ENCODE measurements at regions not wholly inside any gene's neighbourhood (a gene's known extent, or its start where the extent isn't known, plus 50 kb on each side); places are given as distances from the start of the nearest gene placed in this dataset.
"Not testable (repeated sequence)": the region's sequence is repeated elsewhere in the genome, so short reads cannot be mapped to it uniquely, and the experiment has no call there.

GRCh38 chr7:132001146-132001545, 444.7 kb upstream of the PODXL start:
- peaks cover 22% of the 10 kb centered on the region for H3K27me3 ChIP-seq (replicated peaks; ENCODE audit: insufficient read depth, low read depth, low read length, poor library complexity)
- H3K27ac ChIP-seq (ENCODE audit: low read depth, low read length, poor library complexity, severe bottlenecking): no peak overlapping the region
- TF ChIP-seq EZH2 (IDR thresholded peaks at IDR 0.05; ENCODE audit: borderline replicate concordance, low read depth, low read length, poor library complexity, severe bottlenecking): no peak
- TF ChIP-seq CTCF (conservative IDR thresholded peaks at IDR 0.05; ENCODE audit: low read depth, low read length): no peak
- H3K4me3 ChIP-seq (ENCODE audit: low read depth, low read length, poor library complexity, severe bottlenecking): no peak overlapping the region
- ChIA-PET POLR2A (ENCODE audit: low non-redundant PET) (no interaction called here), CTCF (no interaction called here)
- intact Hi-C loops (cut with micrococcal nuclease; ENCODE audit: unreplicated experiment): no loop called here
- no peaks in the 10 kb centered on the region for H3K36me3 ChIP-seq (ENCODE audit: insufficient read depth, low read length, poor library complexity, severe bottlenecking)
- no peak for DNase-seq (ENCODE audit: low spot score)
- H3K4me1 ChIP-seq (ENCODE audit: insufficient read depth, low read length, poor library complexity, severe bottlenecking): no peaks in the 10 kb centered on the region
- no TSS peak for BruUV-seq (replicated peaks)
- no peaks in the 10 kb centered on the region for H3K9me3 ChIP-seq (ENCODE audit: low read depth, low read length, poor library complexity, severe bottlenecking)

GRCh38 chr7:131999193-131999592, 442.8 kb upstream of the PODXL start:
- ChIA-PET CTCF (no interaction called here), POLR2A (ENCODE audit: low non-redundant PET) (interaction anchor here (0.6 kb wide), 1 partner anchor 1046 kb away, joined by 3 read pairs; no protein-coding TSS in a partner anchor)
- H3K4me3 ChIP-seq (ENCODE audit: low read depth, low read length, poor library complexity, severe bottlenecking): no peak overlapping the region
- no peaks in the 10 kb centered on the region for H3K4me1 ChIP-seq (ENCODE audit: insufficient read depth, low read length, poor library complexity, severe bottlenecking)
- TF ChIP-seq EZH2 (IDR thresholded peaks at IDR 0.05; ENCODE audit: borderline replicate concordance, low read depth, low read length, poor library complexity, severe bottlenecking) (no peak), CTCF (conservative IDR thresholded peaks at IDR 0.05; ENCODE audit: low read depth, low read length) (no peak)
- H3K27ac ChIP-seq (ENCODE audit: low read depth, low read length, poor library complexity, severe bottlenecking): no peak overlapping the region
- no peak for DNase-seq (ENCODE audit: low spot score)
- H3K27me3 ChIP-seq (replicated peaks; ENCODE audit: insufficient read depth, low read depth, low read length, poor library complexity): peaks cover 26% of the 10 kb centered on the region
- H3K36me3 ChIP-seq (ENCODE audit: insufficient read depth, low read length, poor library complexity, severe bottlenecking): no peaks in the 10 kb centered on the region
- no peaks in the 10 kb centered on the region for H3K9me3 ChIP-seq (ENCODE audit: low read depth, low read length, poor library complexity, severe bottlenecking)
- BruUV-seq (replicated peaks): no TSS peak
- intact Hi-C loops (cut with micrococcal nuclease; ENCODE audit: unreplicated experiment): no loop called here

- intact Hi-C loops (cut with micrococcal nuclease; ENCODE audit: unreplicated experiment): no loop called here
- TF ChIP-seq CTCF (conservative IDR thresholded peaks at IDR 0.05; ENCODE audit: low read depth, low read length) (no peak), EZH2 (IDR thresholded peaks at IDR 0.05; ENCODE audit: borderline replicate concordance, low read depth, low read length, poor library complexity, severe bottlenecking) (no peak)
These were observed 438.9 kb upstream of the PODXL start for GRCh38 chr7:131995324-131995723.

GRCh38 chr7:131981069-131981468, 424.6 kb upstream of the PODXL start:
- POLR2A ChIA-PET (ENCODE audit: low non-redundant PET); intact Hi-C loops (cut with micrococcal nuclease; ENCODE audit: unreplicated experiment); H3K4me1 ChIP-seq (ENCODE audit: insufficient read depth, low read length, poor library complexity, severe bottlenecking); DNase-seq (ENCODE audit: low spot score); CTCF ChIA-PET; H3K36me3 ChIP-seq (ENCODE audit: insufficient read depth, low read length, poor library complexity, severe bottlenecking); BruUV-seq (replicated peaks); H3K9me3 ChIP-seq (ENCODE audit: low read depth, low read length, poor library complexity, severe bottlenecking); H3K4me3 ChIP-seq (ENCODE audit: low read depth, low read length, poor library complexity, severe bottlenecking); H3K27me3 ChIP-seq (replicated peaks; ENCODE audit: insufficient read depth, low read depth, low read length, poor library complexity); H3K27ac ChIP-seq (ENCODE audit: low read depth, low read length, poor library complexity, severe bottlenecking): not testable (repeated sequence)

More at GRCh38 chr7:131995324-131995723, 438.9 kb upstream of the PODXL start:
- Histone ChIP-seq H3K4me3 (ENCODE audit: low read depth, low read length, poor library complexity, severe bottlenecking) (no peak overlapping the region), H3K27ac (ENCODE audit: low read depth, low read length, poor library complexity, severe bottlenecking) (no peak overlapping the region), H3K9me3 (ENCODE audit: low read depth, low read length, poor library complexity, severe bottlenecking) (no peaks in the 10 kb centered on the region), H3K36me3 (ENCODE audit: insufficient read depth, low read length, poor library complexity, severe bottlenecking) (no peaks in the 10 kb centered on the region), H3K4me1 (ENCODE audit: insufficient read depth, low read length, poor library complexity, severe bottlenecking) (no peaks in the 10 kb centered on the region), H3K27me3 (replicated peaks; ENCODE audit: insufficient read depth, low read depth, low read length, poor library complexity) (peaks cover 18% of the 10 kb centered on the region)
- ChIA-PET CTCF (no interaction called here), POLR2A (ENCODE audit: low non-redundant PET) (no interaction called here)
- no TSS peak for BruUV-seq (replicated peaks)
- no peak for DNase-seq (ENCODE audit: low spot score)

GRCh38 chr7:131978118-131978517, 421.7 kb upstream of the PODXL start:
- POLR2A ChIA-PET (ENCODE audit: low non-redundant PET); H3K4me3 ChIP-seq (ENCODE audit: low read depth, low read length, poor library complexity, severe bottlenecking); H3K27ac ChIP-seq (ENCODE audit: low read depth, low read length, poor library complexity, severe bottlenecking); H3K4me1 ChIP-seq (ENCODE audit: insufficient read depth, low read length, poor library complexity, severe bottlenecking); H3K36me3 ChIP-seq (ENCODE audit: insufficient read depth, low read length, poor library complexity, severe bottlenecking); H3K9me3 ChIP-seq (ENCODE audit: low read depth, low read length, poor library complexity, severe bottlenecking); DNase-seq (ENCODE audit: low spot score); intact Hi-C loops (cut with micrococcal nuclease; ENCODE audit: unreplicated experiment); BruUV-seq (replicated peaks): not testable (repeated sequence)
- H3K27me3 ChIP-seq (replicated peaks; ENCODE audit: insufficient read depth, low read depth, low read length, poor library complexity): peaks cover 12% of the 10 kb centered on the region
- CTCF ChIA-PET: interaction anchor here (0.6 kb wide), 1 partner anchor 222 kb away, joined by 3 read pairs; no protein-coding TSS in a partner anchor

Data from A673 (cell line).